Right cardiac atrium (tissue), 5 donors: ENCODE measurements at regions not wholly inside any gene's neighbourhood (a gene's known extent, or its start where the extent isn't known, plus 50 kb on each side); places are given as distances from the start of the nearest gene placed in this dataset.
"Not testable (repeated sequence)": the region's sequence is repeated elsewhere in the genome, so short reads cannot be mapped to it uniquely, and the experiment has no call there.

Experiments used
- ATAC-seq, 2 donors: fragments of 200-7000 bp; cut with Tn5 transposase; one replicate each; pipeline versions ENCODE4 v1.8.0 to v1.9.1; 2020; ENCODE audit warnings: moderate library complexity in 2 of 2, mild to moderate bottlenecking in 1 of 2
- DNase-seq, 3 donors: peaks; one replicate each; pipeline ENCODE4 v3.0.0-alpha.2; 2020
- H3K27ac ChIP-seq: one replicate; pipeline ENCODE4 v1.5.1; 2013; ENCODE audit warnings: mild to moderate bottlenecking, low read length, control low read depth, moderate library complexity
- H3K27me3 ChIP-seq: one replicate; pipeline ENCODE4 v1.6.1; 2013; ENCODE audit not compliant: control insufficient read depth, insufficient read depth
- H3K4me1 ChIP-seq: one replicate; pipeline ENCODE4 v1.6.1; 2013; ENCODE audit warnings: low read length; ENCODE audit not compliant: control insufficient read depth, insufficient read depth
- H3K4me3 ChIP-seq: one replicate; pipeline ENCODE4 v1.5.1; 2013; ENCODE audit warnings: low read length, control low read depth
- H3K9me3 ChIP-seq: one replicate; pipeline ENCODE4 v1.6.1; 2013; ENCODE audit warnings: low read length; ENCODE audit not compliant: control insufficient read depth
- WGBS: extraction: QIAGEN DNeasy Blood & Tissue Kit; methylation state at CpG from one replicate; pipeline ENCODE4 v1.1.7; 2013; 5-methylcytosine and 5-hydroxymethylcytosine counted together
- intact Hi-C, 4 donors: fragments of 100-400 bp; cut with DNase I; formaldehyde crosslinking; loops; one replicate each; pipeline versions ENCODE4 v1.11.0 to v1.14.0; 2022 to 2023
- donor health status: healthy with polysubstance abuse.
- donor health status: DM: no; HTN: yes; CAD: no.
- donor health status: DM: no; HTN: no; CAD: no.
- donor health status: DM: no; HTN: yes; CAD: no; lungs with severe emphysema.
- donor health status: DM: yes; HTN: yes; CAD: no.

- H3K4me1 ChIP-seq: no peaks in the 10 kb centered on the region
- intact Hi-C loops: no loop called here
- DNase-seq: no peak
- H3K9me3 ChIP-seq: no peaks in the 10 kb centered on the region
- no peak overlapping the region for H3K27ac ChIP-seq
- no peak for ATAC-seq
- H3K4me3 ChIP-seq: no peak overlapping the region
- H3K27me3 ChIP-seq: no peaks in the 10 kb centered on the region
Measured at GRCh38 chrX:62931625-62932024, 419.5 kb downstream of the SPIN4 start.

DNA sequence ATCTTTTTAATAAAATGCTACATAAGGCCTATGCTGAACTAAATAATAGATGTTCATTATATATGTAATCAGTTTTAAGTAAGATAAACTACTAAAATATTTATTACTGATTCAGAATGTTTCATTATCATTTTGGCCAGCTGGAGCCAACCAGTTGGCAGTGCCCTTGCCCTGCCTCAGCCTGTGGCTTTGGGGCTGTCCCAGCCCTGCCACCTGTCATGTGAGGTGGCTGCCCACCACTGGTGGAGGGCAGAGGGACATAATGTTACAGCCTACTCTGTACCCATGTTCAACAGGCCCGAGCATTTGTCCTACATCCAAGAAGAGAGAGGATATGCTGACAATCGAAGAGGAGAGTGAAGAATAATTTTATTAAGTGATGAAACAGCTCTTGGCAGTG, 422.2 kb downstream of the SPIN4 start:
- no peak for ATAC-seq
- H3K27me3 ChIP-seq: no peaks in the 10 kb centered on the region
- no peak for DNase-seq
- intact Hi-C loops: no loop called here
- no peak overlapping the region for H3K27ac ChIP-seq
- H3K4me1 ChIP-seq: no peaks in the 10 kb centered on the region
- H3K9me3 ChIP-seq: no peaks in the 10 kb centered on the region
- no peak overlapping the region for H3K4me3 ChIP-seq
- WGBS: 37% methylated on average over 2 of the region's 2 CpGs

DNA sequence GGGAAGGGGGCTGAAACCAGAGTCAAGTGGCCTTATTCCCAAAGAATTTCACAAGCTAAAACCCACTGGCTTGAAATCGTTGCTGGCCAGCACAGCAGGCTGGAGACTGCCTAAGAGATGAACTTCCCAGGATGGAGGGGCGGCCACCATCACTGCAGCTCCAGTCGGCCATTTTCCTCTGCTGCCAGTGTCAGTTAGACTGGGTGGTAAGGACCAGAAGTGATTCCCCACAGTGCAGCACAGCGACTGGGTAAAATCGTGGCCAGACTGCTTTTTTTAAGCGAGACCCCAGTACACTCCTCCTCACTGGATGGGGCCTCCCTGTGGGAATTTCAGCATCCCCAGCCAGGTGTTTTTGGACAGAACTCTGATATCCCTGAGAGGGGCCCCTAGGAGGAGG, 428.0 kb downstream of the SPIN4 start:
- H3K27me3 ChIP-seq: no peaks in the 10 kb centered on the region
- 65% methylated on average over 6 of the region's 6 CpGs for WGBS
- H3K9me3 ChIP-seq: no peaks in the 10 kb centered on the region
- peak in 1 of 2 donors; percentile 29 for ATAC-seq
- H3K4me3 ChIP-seq: no peak overlapping the region
- H3K4me1 ChIP-seq: no peaks in the 10 kb centered on the region
- H3K27ac ChIP-seq: no peak overlapping the region
- intact Hi-C loops: no loop called here
- no peak for DNase-seq

DNA sequence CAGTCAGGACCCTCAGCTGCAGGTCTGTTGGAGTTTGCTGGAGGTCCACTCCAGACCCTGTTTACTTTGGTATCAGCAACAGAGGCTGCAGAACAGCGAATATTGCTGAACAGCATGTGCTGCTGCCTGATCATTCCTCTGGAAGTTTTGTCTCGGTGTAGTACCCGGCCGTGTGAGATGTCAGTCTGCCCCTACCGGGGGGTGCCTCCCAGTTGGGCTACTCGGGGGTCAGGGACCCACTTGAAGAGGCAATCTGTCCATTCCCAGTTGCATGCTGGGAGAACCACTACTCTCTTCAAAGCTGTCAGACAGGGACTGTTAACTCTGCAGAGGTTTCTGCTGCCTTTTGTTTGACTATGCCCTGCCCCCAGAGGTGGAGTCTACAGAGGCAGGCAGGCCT, 444.9 kb downstream of the SPIN4 start:
- intact Hi-C loops, H3K9me3 ChIP-seq, H3K27ac ChIP-seq, H3K4me3 ChIP-seq, H3K4me1 ChIP-seq, H3K27me3 ChIP-seq, ATAC-seq: not testable (repeated sequence)
- peak in 1 of 3 donors; percentile 39 for DNase-seq
- 74% methylated on average over 6 of the region's 6 CpGs for WGBS
